Spleen (tissue), 11 donors: ENCODE measurements at regions not wholly inside any gene's neighbourhood (a gene's known extent, or its start where the extent isn't known, plus 50 kb on each side); places are given as distances from the start of the nearest gene placed in this dataset.

Experiments used
- DNase-seq: peaks from one replicate; pipeline ENCODE4 v3.0.0-alpha.2; 2020
- H3K27ac ChIP-seq, 8 donors: fragments of 200-600 bp; sonication (generic) in 7 of 8; 1 replicate in 4 of 8; 2 replicates in 4 of 8; pipeline versions ENCODE4 v1.5.0 to v1.8.0; 2016 to 2021; ENCODE audit warnings: inconsistent platforms in 4 of 8, mild to moderate bottlenecking in 4 of 8, moderate library complexity in 1 of 8
- H3K27me3 ChIP-seq, 7 donors: fragments of 200-600 bp; sonication (generic) in 6 of 7; replicated peaks in 1 of 7; 1 replicate in 4 of 7; 2 replicates in 3 of 7; pipeline versions ENCODE4 v1.5.0 to v1.8.0; 2016 to 2021; ENCODE audit warnings: inconsistent platforms in 3 of 7, mild to moderate bottlenecking in 1 of 7
- H3K36me3 ChIP-seq, 6 donors: fragments of 200-600 bp; sonication (generic) in 5 of 6; 1 replicate in 4 of 6; 2 replicates in 2 of 6; pipeline versions ENCODE4 v1.5.0 to v1.8.0; 2016 to 2021; ENCODE audit warnings: inconsistent platforms in 2 of 6
- H3K4me1 ChIP-seq, 6 donors: fragments of 200-600 bp; sonication (generic) in 5 of 6; 1 replicate in 3 of 6; 2 replicates in 3 of 6; pipeline versions ENCODE4 v1.5.0 to v1.8.0; 2016 to 2021; ENCODE audit warnings: inconsistent platforms in 3 of 6
- H3K4me3 ChIP-seq, 8 donors: fragments of 200-600 bp; sonication (generic) in 7 of 8; 1 replicate in 4 of 8; 2 replicates in 4 of 8; pipeline versions ENCODE4 v1.5.0 to v1.8.0; 2016 to 2021; ENCODE audit warnings: inconsistent platforms in 4 of 8, mild to moderate bottlenecking in 4 of 8, moderate library complexity in 2 of 8
- H3K9me3 ChIP-seq, 8 donors: fragments of 200-600 bp; sonication (generic) in 7 of 8; 1 replicate in 4 of 8; 2 replicates in 4 of 8; pipeline versions ENCODE4 v1.5.0 to v1.8.0; 2016 to 2021; ENCODE audit warnings: inconsistent platforms in 4 of 8
- CTCF ChIP-seq, 11 experiments: fragments of 200-600 bp in 7 of 11; fragments of 450-650 bp in 4 of 11; sonication (generic) in 4 of 11; IDR thresholded peaks in 8 of 11; conservative IDR thresholded peaks in 3 of 11; 1 replicate in 7 of 11; 2 replicates in 4 of 11; pipeline versions ENCODE4 v1.4.0 to v1.8.0; 2016 to 2021; ENCODE audit warnings: antibody characterized with exemption in 11 of 11, inconsistent platforms in 4 of 11, mild to moderate bottlenecking in 1 of 11
- POLR2A ChIP-seq, 3 donors: fragments of 450-650 bp; IDR thresholded peaks; one replicate each; pipeline ENCODE4 v1.5.1; 2017; ENCODE audit warnings: antibody characterized with exemption in 3 of 3, mild to moderate bottlenecking in 1 of 3
- POLR2AphosphoS5 ChIP-seq, 3 donors: sonication (generic); formaldehyde crosslinking; IDR thresholded peaks; one replicate each; pipeline ENCODE4 v1.5.1; 2017; ENCODE audit warnings: antibody characterized with exemption in 3 of 3
- WGBS, 5 donors: extraction: QIAGEN DNeasy Blood & Tissue Kit in 3 of 5; methylation state at CpG; one replicate each; pipeline versions ENCODE4 v1.1.5 to v1.1.7; 2013 to 2018; 5-methylcytosine and 5-hydroxymethylcytosine counted together
- intact Hi-C: fragments of 100-400 bp; cut with DNase I; formaldehyde crosslinking; loops from one replicate; pipeline ENCODE4 v1.15.0; 2023; ENCODE audit warnings: low total_unique reads
- donor health status: healthy with polysubstance abuse.
- donor health status: DM: no; HTN: no; CAD: no; lungs with moderate emphysema.
- donor health status: DM: no; HTN: no; CAD: no.
- donor health status: Bipolar disorder and iron deficiency.
- donor health status: healthy.
- donor health status: DM: no; HTN: no; CAD: no.
- donor health status: DM: yes; HTN: yes; CAD: no.

- DNase-seq: no peak
- intact Hi-C loops: no loop called here
Observed at GRCh38 chrX:10039821-10040793, 72.9 kb downstream of the CLDN34 start.

GRCh38 chrX:10040961-10041360, 73.8 kb downstream of the CLDN34 start:
- no peak for DNase-seq
- Histone ChIP-seq H3K4me1 (no peaks in the 10 kb centered on the region), H3K27ac (no peak overlapping the region), H3K27me3 (no peaks in the 10 kb centered on the region), H3K36me3 (no peaks in the 10 kb centered on the region), H3K4me3 (no peak overlapping the region), H3K9me3 (no peaks in the 10 kb centered on the region)
- intact Hi-C loops: no loop called here
- 59 to 100% (median 94%) methylated on average over 4 to 5 of the region's 5 CpGs for WGBS, 5 donors
- TF ChIP-seq POLR2AphosphoS5 (IDR thresholded peaks at IDR 0.05) (no peak), CTCF (IDR thresholded peaks at IDR 0.05 in 8 of 11, conservative IDR thresholded peaks at IDR 0.05 in 3 of 11) (no peak), POLR2A (IDR thresholded peaks at IDR 0.05) (no peak)

More at GRCh38 chrX:10039821-10040793, 72.9 kb downstream of the CLDN34 start:
- H3K27ac ChIP-seq: no peak overlapping the region
- no peak overlapping the region for H3K4me3 ChIP-seq
- no peaks in the 10 kb centered on the region for H3K27me3 ChIP-seq
- no peaks in the 10 kb centered on the region for H3K9me3 ChIP-seq
- no peaks in the 10 kb centered on the region for H3K36me3 ChIP-seq
- TF ChIP-seq POLR2A (IDR thresholded peaks at IDR 0.05) (no peak), CTCF (IDR thresholded peaks at IDR 0.05 in 8 of 11, conservative IDR thresholded peaks at IDR 0.05 in 3 of 11) (no peak), POLR2AphosphoS5 (IDR thresholded peaks at IDR 0.05) (no peak)
- H3K4me1 ChIP-seq: no peaks in the 10 kb centered on the region
- 75 to 90% (median 87%) methylated on average over 12 of the region's 12 CpGs for WGBS, 5 donors

GRCh38 chrX:10041383-10041782, 74.2 kb downstream of the CLDN34 start:
- Histone ChIP-seq H3K4me1 (no peaks in the 10 kb centered on the region), H3K9me3 (no peaks in the 10 kb centered on the region), H3K4me3 (no peak overlapping the region), H3K36me3 (no peaks in the 10 kb centered on the region), H3K27me3 (no peaks in the 10 kb centered on the region), H3K27ac (no peak overlapping the region)
- DNase-seq: no peak
- intact Hi-C loops: no loop called here
- no peak for TF ChIP-seq POLR2A (IDR thresholded peaks at IDR 0.05)
- no peak for TF ChIP-seq CTCF (IDR thresholded peaks at IDR 0.05 in 8 of 11, conservative IDR thresholded peaks at IDR 0.05 in 3 of 11)
- TF ChIP-seq POLR2AphosphoS5 (IDR thresholded peaks at IDR 0.05): no peak
- WGBS, 5 donors: 79 to 98% (median 92%) methylated on average over 4 of the region's 4 CpGs

DNA sequence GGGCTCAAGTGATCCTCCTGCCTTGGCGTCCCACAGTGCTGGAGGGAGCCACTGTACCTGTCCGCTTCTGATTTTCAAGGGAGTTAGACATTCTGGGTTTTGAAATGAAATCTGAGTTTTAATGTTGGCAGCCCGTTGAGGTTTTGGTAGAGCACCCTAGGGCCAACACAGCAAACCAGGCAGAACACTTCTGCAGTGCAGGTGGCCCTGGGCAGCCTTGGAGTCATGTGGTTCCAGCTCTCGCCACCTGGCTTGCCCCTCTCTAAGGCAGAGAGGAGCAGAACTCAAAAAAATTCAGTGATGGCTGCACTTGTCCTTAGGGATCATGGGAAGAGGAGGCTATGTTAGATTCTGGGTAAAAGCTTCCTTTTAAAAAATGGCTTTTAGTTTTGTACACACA, 74.9 kb downstream of the CLDN34 start:
- H3K9me3 ChIP-seq: no peaks in the 10 kb centered on the region
- H3K36me3 ChIP-seq: no peaks in the 10 kb centered on the region
- WGBS, 5 donors: 67 to 87% (median 81%) methylated on average over 4 of the region's 4 CpGs
- no peak overlapping the region for H3K4me3 ChIP-seq
- intact Hi-C loops: no loop called here
- no peak for TF ChIP-seq POLR2AphosphoS5 (IDR thresholded peaks at IDR 0.05)
- no peak for TF ChIP-seq POLR2A (IDR thresholded peaks at IDR 0.05)
- TF ChIP-seq CTCF (IDR thresholded peaks at IDR 0.05 in 8 of 11, conservative IDR thresholded peaks at IDR 0.05 in 3 of 11): no peak
- no peak overlapping the region for H3K27ac ChIP-seq
- H3K4me1 ChIP-seq: no peaks in the 10 kb centered on the region
- no peak for DNase-seq
- no peaks in the 10 kb centered on the region for H3K27me3 ChIP-seq
